Osteoblast (primary cell): ENCODE measurements at regions not wholly inside any gene's neighbourhood (a gene's known extent, or its start where the extent isn't known, plus 50 kb on each side); places are given as distances from the start of the nearest gene placed in this dataset.

Experiments used
- DNase-seq: peaks from one replicate; pipeline ENCODE4 v3.0.0; 2011; ENCODE audit warnings: low spot score, mixed read lengths; ENCODE audit not compliant: insufficient read length; ENCODE audit errors: missing footprints
- H2AFZ ChIP-seq: 2 replicates; pipeline ENCODE4 v1.6.0; 2011; ENCODE audit warnings: mild to moderate bottlenecking, low read length
- H3K27ac ChIP-seq: 2 replicates; pipeline ENCODE4 v1.5.1; 2011; ENCODE audit warnings: mild to moderate bottlenecking, low read depth, low read length, moderate library complexity
- H3K27me3 ChIP-seq: 2 replicates; pipeline ENCODE4 v1.6.0; 2012; ENCODE audit warnings: mild to moderate bottlenecking, control low read depth, inconsistent platforms, low read length, moderate library complexity; ENCODE audit not compliant: insufficient read depth
- H3K36me3 ChIP-seq: 2 replicates; pipeline ENCODE4 v1.5.1; 2011; ENCODE audit warnings: mild to moderate bottlenecking, low read length, control low read depth, moderate library complexity; ENCODE audit not compliant: insufficient read depth
- H3K4me1 ChIP-seq: 2 replicates; pipeline ENCODE4 v1.5.1; 2011; ENCODE audit warnings: mild to moderate bottlenecking, low read length, control low read depth, moderate library complexity; ENCODE audit not compliant: insufficient read depth
- H3K4me2 ChIP-seq: 2 replicates; pipeline ENCODE4 v1.6.0; 2011; ENCODE audit warnings: mild to moderate bottlenecking, low read length; ENCODE audit not compliant: insufficient read depth
- H3K4me3 ChIP-seq: fragments of 200-600 bp; sonication (generic); 3 replicates; pipeline ENCODE4 v1.5.1; 2012; ENCODE audit warnings: mild to moderate bottlenecking, low read length, inconsistent platforms; ENCODE audit not compliant: insufficient read depth
- H3K79me2 ChIP-seq: 2 replicates; pipeline ENCODE4 v1.6.0; 2012; ENCODE audit warnings: mild to moderate bottlenecking, low read length, control low read depth, inconsistent platforms; ENCODE audit not compliant: insufficient read depth
- H3K9me3 ChIP-seq: 2 replicates; pipeline ENCODE4 v1.5.1; 2011; ENCODE audit warnings: low read depth, low read length, control low read depth
- H4K20me1 ChIP-seq: 2 replicates; pipeline ENCODE4 v1.6.0; 2012; ENCODE audit warnings: mild to moderate bottlenecking, low read length, control low read depth; ENCODE audit not compliant: insufficient read depth
- TF ChIP-seq, protein P1 (sequence below): IDR thresholded peaks from 2 replicates; pipeline ENCODE4 v1.5.1; 2011; ENCODE audit warnings: mild to moderate bottlenecking, low read depth, low read length, moderate library complexity; ENCODE audit errors: extremely low read depth

DNA sequence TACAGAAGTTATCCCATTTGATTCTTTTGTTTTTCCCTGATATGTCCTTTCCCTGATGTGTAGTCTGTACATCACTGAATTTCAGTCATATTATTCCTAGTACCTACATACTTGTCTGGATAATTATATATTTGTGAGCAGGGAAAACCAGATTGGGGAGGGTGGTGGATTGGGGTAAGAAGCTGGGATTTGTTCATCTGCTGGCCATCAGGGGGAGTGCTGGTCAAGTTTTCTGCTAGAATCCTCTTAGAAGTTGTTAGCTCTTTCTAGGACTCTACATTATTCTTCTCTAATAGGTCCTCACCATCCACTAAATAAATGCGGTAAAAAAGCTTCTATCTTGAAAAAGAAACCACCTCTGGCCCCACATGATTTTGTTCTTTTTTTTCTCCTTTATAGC, 232.7 kb upstream of the TAC1 start:
- no peaks in the 10 kb centered on the region for H3K9me3 ChIP-seq
- TF ChIP-seq, protein P1, sequence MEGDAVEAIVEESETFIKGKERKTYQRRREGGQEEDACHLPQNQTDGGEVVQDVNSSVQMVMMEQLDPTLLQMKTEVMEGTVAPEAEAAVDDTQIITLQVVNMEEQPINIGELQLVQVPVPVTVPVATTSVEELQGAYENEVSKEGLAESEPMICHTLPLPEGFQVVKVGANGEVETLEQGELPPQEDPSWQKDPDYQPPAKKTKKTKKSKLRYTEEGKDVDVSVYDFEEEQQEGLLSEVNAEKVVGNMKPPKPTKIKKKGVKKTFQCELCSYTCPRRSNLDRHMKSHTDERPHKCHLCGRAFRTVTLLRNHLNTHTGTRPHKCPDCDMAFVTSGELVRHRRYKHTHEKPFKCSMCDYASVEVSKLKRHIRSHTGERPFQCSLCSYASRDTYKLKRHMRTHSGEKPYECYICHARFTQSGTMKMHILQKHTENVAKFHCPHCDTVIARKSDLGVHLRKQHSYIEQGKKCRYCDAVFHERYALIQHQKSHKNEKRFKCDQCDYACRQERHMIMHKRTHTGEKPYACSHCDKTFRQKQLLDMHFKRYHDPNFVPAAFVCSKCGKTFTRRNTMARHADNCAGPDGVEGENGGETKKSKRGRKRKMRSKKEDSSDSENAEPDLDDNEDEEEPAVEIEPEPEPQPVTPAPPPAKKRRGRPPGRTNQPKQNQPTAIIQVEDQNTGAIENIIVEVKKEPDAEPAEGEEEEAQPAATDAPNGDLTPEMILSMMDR: peak; percentile 38
- H3K79me2 ChIP-seq: no peaks in the 10 kb centered on the region
- peak; percentile 68 for DNase-seq
- no peak overlapping the region for H3K27ac ChIP-seq
- no peaks in the 10 kb centered on the region for H3K36me3 ChIP-seq
- H3K27me3 ChIP-seq: no peaks in the 10 kb centered on the region
- no peak overlapping the region for H3K4me2 ChIP-seq
- H2AFZ ChIP-seq: no peak overlapping the region
- no peak overlapping the region for H3K4me3 ChIP-seq
- H3K4me1 ChIP-seq: no peaks in the 10 kb centered on the region
- no peaks in the 10 kb centered on the region for H4K20me1 ChIP-seq

DNA sequence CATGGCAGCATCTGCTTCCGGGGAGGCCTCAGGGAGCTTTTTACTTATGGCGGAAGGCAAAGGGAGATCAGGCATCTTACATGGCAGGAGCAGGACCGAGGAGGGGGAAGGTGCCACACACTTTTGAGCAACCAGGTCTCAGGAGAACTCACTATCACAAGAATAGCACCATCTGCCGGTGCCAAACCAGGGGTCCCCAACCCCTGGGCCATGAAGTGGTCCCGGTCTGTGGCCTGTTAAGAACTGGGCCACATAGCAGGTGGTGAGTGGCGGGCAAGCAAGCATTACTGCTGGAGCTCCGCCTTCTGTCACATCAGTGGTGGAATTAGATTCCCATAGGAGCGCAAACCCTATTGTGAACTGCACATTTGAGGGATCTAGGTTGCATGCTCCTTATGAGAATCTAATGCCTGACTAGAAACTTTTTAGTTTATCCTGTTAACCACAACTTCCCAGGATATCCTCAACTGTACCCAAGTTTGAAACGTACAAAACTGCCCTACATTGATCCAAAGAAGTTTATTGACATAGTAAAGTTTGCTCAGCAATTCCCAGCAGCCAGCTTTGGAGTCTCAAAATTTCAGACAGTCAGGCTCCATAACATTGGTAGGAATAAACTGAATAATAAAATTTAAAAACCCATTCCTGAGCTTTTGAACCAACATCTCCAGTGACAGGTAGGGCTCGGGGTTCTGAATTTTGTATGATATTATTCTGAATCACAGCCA, 228.4 kb upstream of the TAC1 start:
- Histone ChIP-seq H3K27ac (no peak overlapping the region), H4K20me1 (no peaks in the 10 kb centered on the region), H3K27me3 (no peaks in the 10 kb centered on the region), H3K79me2 (no peaks in the 10 kb centered on the region), H3K4me2 (no peak overlapping the region), H3K4me1 (no peaks in the 10 kb centered on the region), H3K36me3 (no peaks in the 10 kb centered on the region), H2AFZ (no peak overlapping the region), H3K4me3 (no peak overlapping the region), H3K9me3 (no peaks in the 10 kb centered on the region)
- no peak for DNase-seq
- TF ChIP-seq, protein P1: no peak

DNA sequence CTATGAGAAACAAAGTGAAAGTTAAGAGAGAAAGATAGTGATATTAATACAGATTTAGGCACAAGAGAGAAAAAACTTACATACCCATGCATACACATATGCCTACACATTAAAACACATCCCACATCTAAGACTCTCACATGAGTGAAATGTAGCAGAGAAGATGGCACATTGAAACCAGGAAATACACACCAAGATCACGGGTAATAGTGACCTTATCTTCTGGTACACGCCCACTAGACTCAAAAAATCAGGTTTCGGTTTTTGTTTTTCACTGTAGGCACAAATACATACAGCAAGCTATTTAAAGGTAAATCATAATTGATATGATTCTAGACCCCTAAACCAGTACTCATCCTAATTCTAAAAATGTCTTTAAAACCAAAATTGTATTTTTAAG, 225.2 kb upstream of the TAC1 start:
- Histone ChIP-seq H3K9me3 (no peaks in the 10 kb centered on the region), H4K20me1 (no peaks in the 10 kb centered on the region), H2AFZ (no peak overlapping the region), H3K4me2 (no peak overlapping the region), H3K36me3 (no peaks in the 10 kb centered on the region), H3K27me3 (no peaks in the 10 kb centered on the region), H3K4me3 (no peak overlapping the region), H3K79me2 (no peaks in the 10 kb centered on the region), H3K27ac (no peak overlapping the region), H3K4me1 (no peaks in the 10 kb centered on the region)
- TF ChIP-seq, protein P1: no peak
- no peak for DNase-seq

DNA sequence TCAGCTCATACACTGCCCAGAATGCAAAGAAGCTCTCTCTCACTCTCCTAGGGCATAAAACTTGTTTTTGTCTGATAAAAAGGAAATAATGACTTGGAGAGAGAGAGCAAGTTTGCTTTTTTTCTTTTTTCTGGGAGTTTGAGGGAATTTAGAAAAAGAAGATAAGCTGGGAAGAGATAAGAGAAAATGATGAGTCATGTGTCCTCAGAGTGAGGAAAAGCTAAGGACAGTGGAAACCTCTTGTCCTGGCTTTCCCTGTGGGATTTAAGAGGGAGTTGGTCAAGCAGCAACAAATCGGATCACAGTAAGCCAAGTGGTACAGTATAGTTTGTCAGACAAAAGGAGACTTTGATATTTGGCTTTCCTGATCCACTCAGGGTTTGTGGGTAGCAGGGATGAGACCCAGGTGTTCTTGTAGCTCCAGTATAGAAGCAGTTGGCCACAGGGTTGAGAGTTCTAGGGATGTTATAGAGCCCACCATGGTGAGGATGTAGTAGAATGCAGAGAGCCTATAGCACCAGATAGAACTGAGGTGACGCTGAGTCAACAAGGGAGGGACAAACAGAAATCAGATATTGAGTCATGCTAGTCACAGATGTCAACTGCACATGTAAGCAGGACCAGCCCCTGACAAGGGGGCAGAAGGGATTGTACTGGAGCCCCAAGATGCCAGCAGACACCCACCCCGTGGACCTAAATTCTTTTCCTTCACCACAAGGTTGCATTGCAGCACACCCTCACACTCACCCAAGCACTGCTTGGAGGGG, 219.3 kb upstream of the TAC1 start:
- Histone ChIP-seq H3K9me3 (no peaks in the 10 kb centered on the region), H3K27ac (no peak overlapping the region), H3K36me3 (no peaks in the 10 kb centered on the region), H3K4me3 (no peak overlapping the region), H4K20me1 (no peaks in the 10 kb centered on the region), H3K4me1 (no peaks in the 10 kb centered on the region), H3K27me3 (no peaks in the 10 kb centered on the region), H3K4me2 (no peak overlapping the region), H2AFZ (no peak overlapping the region), H3K79me2 (no peaks in the 10 kb centered on the region)
- no peak for DNase-seq
- TF ChIP-seq, protein P1: no peak
